Stimulated activated naive CD8-positive, alpha-beta T cell treated with anti-CD3 and anti-CD28 coated beads, Interleukin-15, amount 100 ng/mL, for 72 hours (primary cell): ENCODE measurements at regions not wholly inside any gene's neighbourhood (a gene's known extent, or its start where the extent isn't known, plus 50 kb on each side); places are given as distances from the start of the nearest gene placed in this dataset.

ENCODE experiments used
- ATAC-seq: fragments of 150-1000 bp; cut with Tn5 transposase; 2 replicates; pipeline ENCODE4 v1.10.0; 2021; ENCODE audit warnings: mild to moderate bottlenecking, moderate library complexity
- DNase-seq, 2 donors: peaks; one replicate each; pipeline ENCODE4 v3.0.0; 2021 to 2022
- H3K27ac Mint-ChIP-seq, 2 donors: one replicate each; pipeline ENCODE4 v1.8.0; 2022; ENCODE audit warnings: mild to moderate bottlenecking in 2 of 2, mixed read lengths in 2 of 2, moderate library complexity in 2 of 2
- H3K27me3 Mint-ChIP-seq: one replicate; pipeline ENCODE4 v1.8.0; 2022; ENCODE audit warnings: mixed read lengths
- H3K4me1 Mint-ChIP-seq: one replicate; pipeline ENCODE4 v1.8.0; 2022; ENCODE audit warnings: mild to moderate bottlenecking, mixed read lengths
- H3K4me3 Mint-ChIP-seq, 2 donors: one replicate each; pipeline ENCODE4 v1.8.0; 2022; ENCODE audit warnings: mild to moderate bottlenecking in 2 of 2, mixed read lengths in 2 of 2, moderate library complexity in 1 of 2
- H3K9me3 Mint-ChIP-seq, 2 donors: one replicate each; pipeline ENCODE4 v1.8.0; 2022; ENCODE audit warnings: mixed read lengths in 2 of 2

DNA sequence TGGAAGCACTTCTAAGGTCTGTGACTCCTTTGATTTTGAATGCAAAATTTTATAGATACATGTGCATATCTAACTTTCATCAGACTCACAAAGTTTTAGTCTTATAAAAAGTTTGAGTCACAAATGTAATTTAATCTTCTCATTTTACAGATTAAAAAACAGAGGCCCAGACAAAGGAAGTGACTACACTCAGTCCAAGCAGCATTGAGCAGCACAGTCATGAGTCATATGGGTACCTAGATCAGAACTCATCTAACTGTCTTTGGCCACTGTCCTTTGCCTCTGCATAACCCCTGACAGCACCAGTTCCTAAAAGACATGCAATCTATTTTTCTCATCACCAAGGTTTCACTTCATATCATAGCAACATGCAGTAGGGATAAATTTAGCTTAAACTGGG lies 210.7 kb upstream of the KCNH8 start:
- Mint-ChIP-seq H3K27me3 (no peaks in the 10 kb centered on the region), H3K27ac (no peak overlapping the region), H3K4me1 (no peaks in the 10 kb centered on the region), H3K4me3 (no peak overlapping the region), H3K9me3 (peaks cover 0 to under 1% of the 10 kb centered on the region in 2 donors)
- DNase-seq (no peak), ATAC-seq (peak; percentile 60)

DNA sequence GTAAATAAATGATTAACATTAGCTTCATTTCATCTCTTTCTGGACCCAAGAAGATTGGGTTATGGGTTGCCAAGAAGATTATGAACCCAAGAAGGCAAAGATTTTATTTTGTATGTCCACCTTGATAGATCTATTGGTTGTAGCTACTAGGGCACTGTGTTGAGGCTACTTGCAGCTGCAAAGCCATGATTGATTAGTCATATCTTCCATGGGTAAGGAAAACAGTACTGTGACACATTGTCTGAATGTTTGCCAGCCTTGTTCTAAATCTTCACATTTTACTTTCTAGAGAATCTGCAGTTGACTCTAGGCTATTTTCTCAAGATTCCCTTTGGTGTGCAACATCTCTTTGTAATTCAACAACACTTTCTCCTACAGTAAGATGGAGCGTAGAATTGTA lies 229.2 kb upstream of the KCNH8 start:
- H3K27ac Mint-ChIP-seq: no peak overlapping the region
- DNase-seq (no peak), ATAC-seq (peak; percentile 46)
- peaks cover 0 to 5% of the 10 kb centered on the region in 2 donors for H3K9me3 Mint-ChIP-seq
- H3K4me3 Mint-ChIP-seq: no peak overlapping the region
- H3K27me3 Mint-ChIP-seq: no peaks in the 10 kb centered on the region
- H3K4me1 Mint-ChIP-seq: no peaks in the 10 kb centered on the region

DNA sequence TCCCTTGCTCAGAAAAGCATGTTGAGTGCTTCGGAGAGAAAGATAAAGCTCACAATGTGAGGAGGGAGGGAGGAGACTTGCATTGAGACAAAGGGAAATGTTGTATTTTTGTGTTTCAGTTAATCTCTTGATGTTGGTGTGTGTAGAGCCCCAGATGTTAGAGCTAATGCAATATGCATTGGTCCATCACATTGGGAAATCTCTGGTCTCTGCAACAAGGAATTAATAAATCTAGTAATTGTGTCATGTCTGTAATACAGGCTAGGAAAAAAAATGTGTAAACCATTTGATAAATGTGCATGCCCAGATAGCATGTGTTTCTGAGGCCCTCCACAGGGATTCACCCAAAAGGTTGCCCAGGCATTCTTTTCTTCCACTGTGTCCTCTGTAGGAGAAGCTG lies 230.4 kb upstream of the KCNH8 start:
- Mint-ChIP-seq H3K4me3 (no peak overlapping the region), H3K27ac (no peak overlapping the region), H3K9me3 (peaks cover 0 to 5% of the 10 kb centered on the region in 2 donors), H3K27me3 (no peaks in the 10 kb centered on the region), H3K4me1 (no peaks in the 10 kb centered on the region)
- no peak for DNase-seq
- no peak for ATAC-seq

DNA sequence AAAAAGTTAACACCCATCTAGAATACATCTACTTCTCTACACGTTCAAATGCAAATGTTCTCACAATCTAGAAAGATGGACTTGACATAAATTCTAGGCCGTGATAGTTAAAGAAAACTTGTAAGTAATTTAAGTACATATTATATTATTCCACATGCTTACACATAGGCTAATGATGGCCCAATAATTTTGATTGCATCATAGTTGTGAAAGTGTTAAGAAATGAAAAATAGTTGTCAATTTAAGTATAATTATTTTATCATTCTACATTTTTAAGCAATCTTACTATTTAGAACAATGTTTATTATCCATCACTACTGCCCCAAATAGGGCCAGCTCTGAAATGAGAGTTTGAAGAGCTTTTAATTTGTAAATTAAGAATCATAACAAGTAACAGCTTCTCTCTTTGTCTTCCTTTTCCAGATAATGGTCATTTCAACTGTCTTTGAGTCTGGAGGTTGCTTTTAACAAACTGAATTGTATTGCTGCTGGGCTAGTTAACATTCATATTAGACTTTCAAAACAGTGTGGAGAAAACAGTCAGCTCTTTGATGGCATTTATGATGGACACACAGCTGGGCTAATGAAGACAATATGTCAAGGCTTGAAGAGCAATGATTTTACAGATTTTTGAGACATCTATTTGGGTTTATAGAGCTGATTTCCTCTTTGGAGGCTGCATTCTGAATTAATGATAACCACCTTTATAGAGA lies 246.1 kb upstream of the KCNH8 start:
- DNase-seq: no peak

DNA sequence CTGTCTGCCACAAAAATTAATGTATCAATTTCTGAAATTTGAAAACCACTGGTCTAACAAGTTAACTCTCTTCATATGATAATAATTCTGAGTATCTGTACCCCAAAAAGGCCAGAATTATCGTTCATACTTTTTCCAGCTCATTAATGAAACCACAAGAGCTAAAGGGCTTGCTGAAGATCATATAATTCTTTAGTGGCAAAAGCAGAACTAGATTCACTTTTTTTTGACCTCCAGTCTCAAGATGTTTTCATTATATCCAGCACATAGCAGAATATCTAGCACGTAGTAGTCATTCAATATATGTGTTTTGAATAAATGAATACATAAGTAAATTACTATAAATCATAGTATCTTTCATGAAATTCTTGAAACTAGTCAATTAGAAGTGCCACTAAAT lies 246.7 kb upstream of the KCNH8 start:
- ATAC-seq (no peak), DNase-seq (no peak)
- Mint-ChIP-seq H3K4me3 (no peak overlapping the region), H3K27me3 (no peaks in the 10 kb centered on the region), H3K4me1 (no peaks in the 10 kb centered on the region), H3K27ac (no peak overlapping the region), H3K9me3 (no peaks in the 10 kb centered on the region)

More for the DNA sequence above, 246.1 kb upstream of the KCNH8 start:
- Mint-ChIP-seq H3K9me3 (no peaks in the 10 kb centered on the region), H3K27ac (no peak overlapping the region), H3K4me3 (no peak overlapping the region), H3K4me1 (no peaks in the 10 kb centered on the region), H3K27me3 (no peaks in the 10 kb centered on the region)
- ATAC-seq: no peak

DNA sequence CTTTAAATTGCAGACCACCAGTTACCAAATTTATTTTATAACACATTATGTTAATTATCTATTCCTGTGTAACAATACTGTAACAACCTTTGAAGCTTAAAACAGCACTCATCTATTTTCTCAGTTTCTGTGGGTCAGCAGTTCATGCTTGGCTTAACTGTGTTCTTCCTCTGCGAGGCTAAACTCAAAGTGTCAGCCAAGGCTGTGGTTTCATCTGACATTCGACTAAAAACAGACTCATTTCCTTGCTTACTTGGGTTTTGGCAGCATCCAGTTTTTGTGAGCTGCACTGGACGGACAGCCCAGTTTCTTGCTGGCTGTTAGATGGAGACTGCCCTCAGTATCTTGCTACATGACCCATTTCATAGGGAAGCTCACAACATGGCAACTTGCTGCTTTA lies 247.3 kb upstream of the KCNH8 start:
- ATAC-seq: no peak

DNA sequence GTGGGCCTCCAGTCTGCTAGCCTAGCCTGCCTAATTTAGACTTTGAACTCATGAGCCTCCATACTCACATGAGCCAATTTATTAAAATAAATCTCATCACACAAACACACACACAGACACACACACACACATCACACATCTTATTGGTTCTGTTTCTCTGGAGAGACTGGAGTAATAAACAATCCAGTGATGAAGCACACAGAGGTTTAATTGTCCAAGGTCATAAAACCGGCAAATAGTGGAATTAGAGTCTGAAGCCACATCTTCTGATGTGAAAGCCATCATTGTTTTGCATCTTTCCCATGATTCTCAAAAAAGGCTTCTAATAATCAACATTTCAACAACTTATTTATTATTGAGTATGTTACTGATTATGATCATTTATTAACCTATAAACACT lies 249.4 kb upstream of the KCNH8 start:
- no peaks in the 10 kb centered on the region for H3K4me1 Mint-ChIP-seq
- H3K27ac Mint-ChIP-seq: no peak overlapping the region
- no peaks in the 10 kb centered on the region for H3K9me3 Mint-ChIP-seq
- H3K4me3 Mint-ChIP-seq: no peak overlapping the region
- DNase-seq (no peak), ATAC-seq (no peak)
- no peaks in the 10 kb centered on the region for H3K27me3 Mint-ChIP-seq

More for the DNA sequence above, 247.3 kb upstream of the KCNH8 start:
- Mint-ChIP-seq H3K27ac (no peak overlapping the region), H3K9me3 (no peaks in the 10 kb centered on the region), H3K27me3 (no peaks in the 10 kb centered on the region), H3K4me1 (no peaks in the 10 kb centered on the region), H3K4me3 (no peak overlapping the region)
- DNase-seq: no peak

DNA sequence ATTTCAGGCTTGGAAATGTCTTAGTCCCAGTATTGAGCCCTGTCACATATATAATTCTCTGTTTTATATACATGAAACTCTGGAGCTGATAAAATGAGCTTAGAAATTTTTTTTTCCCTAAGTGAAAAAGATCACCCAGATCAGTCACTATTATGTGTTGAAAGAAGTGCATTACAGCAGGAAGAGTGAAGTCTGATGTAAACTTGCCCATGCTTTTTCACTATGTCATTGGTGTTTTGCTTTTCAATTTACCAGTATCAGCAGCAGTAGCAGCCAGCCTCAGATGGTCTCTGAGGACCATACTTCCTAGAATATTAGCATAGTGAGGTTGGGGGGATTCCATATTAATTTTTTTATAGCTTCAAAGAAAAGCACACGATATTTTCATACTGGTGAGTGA lies 255.6 kb upstream of the KCNH8 start:
- H3K4me3 Mint-ChIP-seq: no peak overlapping the region
- DNase-seq (no peak), ATAC-seq (no peak)
- no peaks in the 10 kb centered on the region for H3K27me3 Mint-ChIP-seq
- H3K4me1 Mint-ChIP-seq: peaks cover 24% of the 10 kb centered on the region
- H3K9me3 Mint-ChIP-seq: no peaks in the 10 kb centered on the region
- H3K27ac Mint-ChIP-seq: no peak overlapping the region

DNA sequence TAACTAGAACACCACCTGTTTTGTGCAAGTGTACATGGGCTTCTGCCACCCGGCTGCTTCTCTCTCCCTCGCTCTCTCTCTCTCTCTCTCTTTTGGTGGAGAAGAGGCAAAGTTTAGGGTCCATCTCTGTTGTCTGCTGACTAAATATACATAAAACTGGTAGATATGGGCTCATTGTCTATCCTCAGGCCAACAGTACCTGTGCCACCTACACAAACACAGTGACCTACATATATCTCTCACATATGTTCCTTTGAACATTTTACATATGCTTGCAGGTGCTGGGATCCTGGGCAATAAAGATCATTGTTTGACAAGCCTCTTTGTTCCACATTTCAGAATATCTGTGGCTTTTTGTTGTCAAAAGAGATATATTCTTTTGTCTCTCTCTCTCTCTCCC lies 256.3 kb upstream of the KCNH8 start:
- H3K4me1 Mint-ChIP-seq: peaks cover 24% of the 10 kb centered on the region
- no peak overlapping the region for H3K4me3 Mint-ChIP-seq
- no peak overlapping the region for H3K27ac Mint-ChIP-seq

DNA sequence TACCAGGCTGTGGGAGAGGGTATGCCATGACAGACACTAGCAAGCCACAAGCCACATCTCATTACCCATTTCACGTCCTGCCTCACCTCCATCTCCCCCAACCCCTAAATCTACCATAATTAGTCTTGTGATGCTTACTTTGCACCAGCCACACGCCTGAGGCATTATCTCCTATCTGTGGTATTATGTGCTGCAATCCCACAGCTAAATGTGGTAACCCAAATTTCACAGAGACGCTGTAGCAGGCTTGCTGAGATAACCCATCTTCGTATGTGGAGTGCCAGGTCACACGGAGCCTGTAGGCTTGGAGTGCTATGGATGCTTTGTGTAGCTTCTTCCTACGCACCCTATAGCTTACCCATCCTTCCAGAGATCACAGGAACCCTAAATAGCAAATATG lies 256.7 kb upstream of the KCNH8 start:
- ATAC-seq (peak; percentile 93), DNase-seq (peak; percentile 15 to 40)
- no peak overlapping the region for H3K4me3 Mint-ChIP-seq
- no peak overlapping the region for H3K27ac Mint-ChIP-seq
- H3K4me1 Mint-ChIP-seq: peaks cover 24% of the 10 kb centered on the region
- H3K9me3 Mint-ChIP-seq: peaks cover 2 to 3% of the 10 kb centered on the region in 2 donors
- H3K27me3 Mint-ChIP-seq: no peaks in the 10 kb centered on the region

More for the DNA sequence above, 256.3 kb upstream of the KCNH8 start:
- H3K9me3 Mint-ChIP-seq: no peaks in the 10 kb centered on the region
- no peak for DNase-seq
- peak; percentile 29 for ATAC-seq
- no peaks in the 10 kb centered on the region for H3K27me3 Mint-ChIP-seq

DNA sequence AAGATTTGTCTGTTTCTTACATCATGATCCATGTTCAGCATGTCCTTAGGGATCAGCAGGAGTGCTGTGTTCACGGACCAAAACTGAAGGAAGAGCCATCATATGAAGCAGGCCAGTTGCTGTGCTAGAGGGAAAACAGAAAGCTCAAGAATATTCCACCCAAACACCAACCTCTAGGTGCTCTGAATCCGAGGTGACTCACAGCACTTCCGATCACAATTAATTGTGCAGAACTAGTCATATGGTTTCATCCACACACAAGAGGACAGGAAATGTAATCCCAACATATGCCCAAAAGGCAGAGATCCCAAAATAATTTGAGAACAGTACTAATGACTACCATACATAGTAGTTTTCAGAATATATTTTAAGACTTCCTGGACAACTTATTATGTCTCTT lies 257.9 kb upstream of the KCNH8 start:
- Mint-ChIP-seq H3K27ac (no peak overlapping the region), H3K9me3 (peaks cover 4 to 12% of the 10 kb centered on the region in 2 donors), H3K27me3 (no peaks in the 10 kb centered on the region), H3K4me1 (peaks cover 24% of the 10 kb centered on the region), H3K4me3 (no peak overlapping the region)
- DNase-seq (no peak), ATAC-seq (no peak)

DNA sequence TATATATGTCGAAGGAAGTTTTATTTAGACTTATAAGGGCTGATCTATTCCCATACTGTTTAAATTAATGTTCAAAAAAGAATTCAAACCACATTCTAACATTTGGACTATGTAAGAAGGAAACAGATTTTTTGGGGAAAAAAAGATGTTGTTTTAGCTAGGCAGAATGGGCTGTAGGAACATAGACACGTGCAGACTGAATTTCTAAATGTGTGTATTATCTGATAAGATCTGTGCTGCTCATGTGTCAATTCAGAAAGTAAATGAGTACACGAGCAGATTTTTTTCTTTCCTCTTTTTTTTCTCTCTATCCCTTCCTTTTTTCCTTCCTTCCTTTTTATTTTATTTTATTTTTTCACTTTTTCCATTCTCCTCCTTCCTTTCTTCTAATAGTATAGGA lies 259.5 kb upstream of the KCNH8 start:
- Mint-ChIP-seq H3K4me3 (no peak overlapping the region), H3K9me3 (peaks cover 4 to 12% of the 10 kb centered on the region in 2 donors), H3K27me3 (no peaks in the 10 kb centered on the region), H3K27ac (peak overlapping the region in 1 of 2 donors; percentile 34), H3K4me1 (peaks cover 24% of the 10 kb centered on the region)
- ATAC-seq (no peak), DNase-seq (no peak)

DNA sequence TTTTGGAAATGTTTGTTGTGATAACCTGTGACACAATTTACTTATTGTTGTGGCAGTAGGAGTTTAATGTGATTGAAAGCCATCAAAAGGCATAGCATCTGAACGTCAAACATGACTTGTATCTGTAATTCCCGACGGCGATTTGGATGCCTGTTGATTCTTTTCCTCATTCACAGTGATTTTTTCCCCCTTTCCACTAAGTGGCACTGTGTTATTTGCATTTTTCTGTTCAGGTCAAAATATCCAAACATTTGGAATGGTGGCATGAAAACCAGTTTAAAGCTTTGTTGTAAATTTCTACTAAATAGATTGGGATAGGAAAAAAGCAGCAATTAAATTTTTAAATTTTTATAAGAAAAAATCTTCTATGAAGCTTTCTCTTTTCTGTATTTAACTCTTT lies 259.9 kb upstream of the KCNH8 start:
- Mint-ChIP-seq H3K4me3 (no peak overlapping the region), H3K27ac (no peak overlapping the region), H3K27me3 (no peaks in the 10 kb centered on the region), H3K4me1 (peaks cover 24% of the 10 kb centered on the region), H3K9me3 (peaks cover 4 to 12% of the 10 kb centered on the region in 2 donors)
- ATAC-seq (no peak), DNase-seq (no peak)

DNA sequence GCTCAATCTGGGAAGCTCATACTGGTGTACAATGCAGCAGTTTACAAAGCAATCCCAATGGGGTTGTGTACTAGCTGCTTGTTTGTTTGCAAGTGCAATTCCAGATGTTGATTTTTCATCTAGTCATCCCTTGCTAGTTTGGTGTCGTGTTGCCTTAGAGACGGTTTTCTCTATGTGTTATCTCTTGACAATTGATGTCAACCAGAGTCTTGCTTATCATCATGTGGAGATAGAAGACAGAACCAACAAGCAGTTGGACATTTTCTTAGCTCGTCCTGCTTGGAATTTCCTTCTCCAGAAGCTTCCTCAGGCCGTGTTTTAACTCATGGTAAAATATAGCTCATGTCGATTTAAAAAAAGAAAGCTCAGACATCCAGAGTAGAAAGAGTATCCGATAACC lies 262.0 kb upstream of the KCNH8 start:
- Mint-ChIP-seq H3K4me3 (no peak overlapping the region), H3K9me3 (peaks cover 9 to 19% of the 10 kb centered on the region in 2 donors), H3K27ac (no peak overlapping the region), H3K4me1 (peaks cover 7% of the 10 kb centered on the region), H3K27me3 (no peaks in the 10 kb centered on the region)
- DNase-seq (no peak), ATAC-seq (no peak)

DNA sequence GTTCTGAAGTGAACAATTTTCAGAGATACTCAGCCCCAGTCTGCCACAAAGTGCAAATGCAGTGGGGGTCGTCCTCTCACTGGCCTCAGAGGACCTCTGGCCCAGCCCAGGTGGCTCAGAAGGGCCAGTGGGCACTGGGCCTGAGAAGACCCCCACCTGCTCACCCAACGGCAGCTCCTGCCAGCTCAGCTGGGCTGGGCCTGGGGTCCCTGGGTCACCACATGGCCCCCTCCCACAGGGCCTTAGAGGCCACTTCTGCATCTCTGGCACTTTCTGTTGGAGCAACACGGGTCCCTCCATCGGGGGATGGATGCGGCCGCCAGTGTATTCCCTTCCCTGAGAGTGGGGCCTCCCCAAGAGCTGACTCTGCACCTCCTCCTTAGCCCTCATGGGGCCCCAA lies 262.7 kb upstream of the KCNH8 start:
- H3K4me1 Mint-ChIP-seq: peaks cover under 1% of the 10 kb centered on the region
- ATAC-seq (peak; percentile 33), DNase-seq (no peak)
- H3K27me3 Mint-ChIP-seq: no peaks in the 10 kb centered on the region
- H3K4me3 Mint-ChIP-seq: no peak overlapping the region
- no peak overlapping the region for H3K27ac Mint-ChIP-seq
- H3K9me3 Mint-ChIP-seq: peaks cover 9 to 19% of the 10 kb centered on the region in 2 donors

DNA sequence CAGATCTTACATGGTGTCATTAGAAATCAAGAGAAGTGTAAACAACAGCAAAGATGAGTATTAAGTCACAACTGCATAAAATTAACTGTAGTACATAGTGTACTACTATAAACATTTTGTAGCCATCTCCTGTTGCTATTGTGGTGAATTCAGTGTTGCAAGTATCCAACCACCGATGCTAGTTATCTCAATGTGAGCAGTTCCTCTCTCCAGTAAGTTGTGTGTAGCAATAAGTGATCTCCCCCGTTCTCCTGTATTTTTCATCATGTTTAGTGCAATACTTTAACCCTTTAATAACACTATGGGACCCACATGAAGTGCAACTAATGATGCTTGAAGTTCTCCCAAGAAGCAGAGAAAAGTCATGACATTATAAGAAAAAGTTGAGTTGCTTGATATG lies 264.7 kb upstream of the KCNH8 start:
- ATAC-seq (no peak), DNase-seq (no peak)
- H3K9me3 Mint-ChIP-seq: peaks cover 9 to 19% of the 10 kb centered on the region in 2 donors

DNA sequence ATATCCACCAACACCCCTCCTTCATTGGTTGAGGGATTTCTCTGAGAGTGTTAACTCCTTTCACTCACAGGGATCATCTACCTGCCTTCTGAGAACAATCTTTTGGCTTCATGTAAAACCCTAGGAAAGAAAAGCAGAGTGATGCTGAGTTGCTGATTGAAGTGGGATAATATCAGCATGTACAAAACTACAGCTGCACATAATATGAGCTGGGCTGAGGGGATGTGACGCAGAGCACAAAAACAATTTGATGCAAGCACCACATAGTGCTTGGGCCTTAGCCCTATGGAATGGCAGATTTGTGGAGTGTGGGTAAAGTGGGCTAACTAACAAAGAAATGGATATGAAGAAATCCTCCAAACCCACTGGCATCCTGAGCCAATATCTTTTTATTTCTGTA lies 267.6 kb upstream of the KCNH8 start:
- ATAC-seq (no peak), DNase-seq (no peak)
- no peak overlapping the region for H3K4me3 Mint-ChIP-seq
- H3K27ac Mint-ChIP-seq: no peak overlapping the region
- H3K4me1 Mint-ChIP-seq: no peaks in the 10 kb centered on the region
- H3K27me3 Mint-ChIP-seq: no peaks in the 10 kb centered on the region
- H3K9me3 Mint-ChIP-seq: peaks cover 5 to 7% of the 10 kb centered on the region in 2 donors

More for the DNA sequence above, 264.7 kb upstream of the KCNH8 start:
- no peak overlapping the region for H3K4me3 Mint-ChIP-seq
- no peaks in the 10 kb centered on the region for H3K4me1 Mint-ChIP-seq
- no peak overlapping the region for H3K27ac Mint-ChIP-seq
- no peaks in the 10 kb centered on the region for H3K27me3 Mint-ChIP-seq
